ENCODE measurements at regions not wholly inside any gene's neighbourhood (a gene's known extent, or its start where the extent isn't known, plus 50 kb on each side); places are given as distances from the start of the nearest gene placed in this dataset.

DNA sequence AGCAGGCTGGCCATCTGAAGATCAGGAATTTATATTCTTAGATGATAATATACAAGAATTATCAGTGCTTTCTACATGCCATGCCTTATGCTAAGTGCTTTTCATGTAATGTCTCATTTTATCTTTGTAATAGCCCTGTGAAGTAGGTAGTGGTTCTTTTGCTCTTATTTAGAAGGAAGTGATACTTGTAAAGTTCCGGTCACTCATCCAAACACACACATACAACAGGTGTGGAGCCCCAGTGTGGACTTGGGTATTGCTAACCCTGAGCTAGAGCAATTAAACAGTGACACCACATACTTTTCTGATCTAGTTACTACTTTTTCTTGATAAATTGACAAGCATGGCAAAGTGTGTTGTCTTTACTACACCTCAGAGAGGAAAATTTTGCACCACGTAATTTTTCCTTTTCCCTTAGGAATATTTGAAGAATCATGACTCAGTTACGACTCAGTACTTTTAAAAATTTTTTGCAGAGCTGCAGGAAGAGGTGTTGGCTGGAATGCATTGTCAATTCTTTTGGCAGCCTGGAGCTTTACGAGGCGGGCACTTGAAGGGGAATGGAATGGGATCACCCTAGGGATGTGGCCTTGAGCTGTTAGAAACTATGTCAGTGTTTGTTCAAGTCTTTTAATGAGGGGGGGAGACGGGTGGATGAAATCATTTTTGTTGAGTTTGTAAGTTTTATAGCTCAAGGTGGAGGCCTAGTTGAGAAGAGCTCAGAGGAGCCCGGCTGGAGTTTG lies 212.5 kb upstream of the CELF2 start (continued):
- TF ChIP-seq RAD21 (conservative IDR thresholded peaks at IDR 0.05 in 1 of 2, IDR thresholded peaks at IDR 0.05 in 1 of 2) = no peak
- TF ChIP-seq TP53 (CRISPR knock-in tag; IDR thresholded peaks at IDR 0.05) = no peak

DNA sequence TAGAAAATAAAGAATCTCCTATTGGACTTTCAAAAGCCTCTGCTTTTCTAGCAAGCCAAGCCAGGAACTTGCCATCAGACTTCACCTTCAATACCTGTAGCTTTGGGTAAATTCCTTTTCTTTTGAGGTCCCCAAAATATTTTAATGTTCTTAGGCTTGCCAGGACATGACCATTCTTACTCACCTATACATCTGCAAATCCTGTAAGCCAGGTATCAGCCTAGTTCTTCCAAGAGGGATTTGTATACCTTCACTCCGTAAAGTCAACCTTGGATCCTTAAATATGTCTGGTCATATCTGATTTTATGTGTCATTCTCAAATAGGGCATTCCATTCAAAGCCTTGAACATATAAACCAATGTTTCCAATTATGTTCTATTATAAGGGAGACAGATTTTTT lies 210.6 kb upstream of the CELF2 start:
- no peak overlapping the region for H3K4me3 ChIP-seq
- no peak overlapping the region for H3K4me2 ChIP-seq
- WGBS (ENCODE audit: missing lambda C conversion rate) = 32% methylated on average over 1 of the region's 1 CpG
- H3K9me3 ChIP-seq = no peaks in the 10 kb centered on the region
- no peaks in the 10 kb centered on the region for H3K4me1 ChIP-seq
- FAIRE-seq = no peak
- ATAC-seq = no peak
- H3K27ac ChIP-seq = no peak overlapping the region
- CTCF ChIA-PET = interaction anchor here (1.3 kb wide), 1 partner anchor 38 kb away, joined by 5 read pairs; no protein-coding TSS in a partner anchor
- no peak for TF ChIP-seq ESRRA (IDR thresholded peaks at IDR 0.05; ENCODE audit: borderline replicate concordance, low read length)
- TF ChIP-seq NFE2L2 (conservative IDR thresholded peaks at IDR 0.05; ENCODE audit: low read length) = no peak
- TF ChIP-seq ATOH8 (CRISPR knock-in tag; IDR thresholded peaks at IDR 0.05; ENCODE audit: low read depth) = no peak
- TF ChIP-seq PHF8 (IDR thresholded peaks at IDR 0.05; ENCODE audit: borderline replicate concordance, low read depth) = no peak
- TF ChIP-seq HOXB5 (CRISPR knock-in tag; IDR thresholded peaks at IDR 0.05) = no peak
- no peak for TF ChIP-seq CHD4 (IDR thresholded peaks at IDR 0.05; ENCODE audit: borderline replicate concordance)
- TF ChIP-seq MYC (IDR thresholded peaks at IDR 0.05; ENCODE audit: borderline replicate concordance, low read length) = no peak
- no peak for TF ChIP-seq JUN (IDR thresholded peaks at IDR 0.05)
- POLR2A ChIA-PET = no interaction called here
- no peak for DNase-seq (ENCODE audit: low read depth in 1 of 2, low spot score in 1 of 2)

DNA sequence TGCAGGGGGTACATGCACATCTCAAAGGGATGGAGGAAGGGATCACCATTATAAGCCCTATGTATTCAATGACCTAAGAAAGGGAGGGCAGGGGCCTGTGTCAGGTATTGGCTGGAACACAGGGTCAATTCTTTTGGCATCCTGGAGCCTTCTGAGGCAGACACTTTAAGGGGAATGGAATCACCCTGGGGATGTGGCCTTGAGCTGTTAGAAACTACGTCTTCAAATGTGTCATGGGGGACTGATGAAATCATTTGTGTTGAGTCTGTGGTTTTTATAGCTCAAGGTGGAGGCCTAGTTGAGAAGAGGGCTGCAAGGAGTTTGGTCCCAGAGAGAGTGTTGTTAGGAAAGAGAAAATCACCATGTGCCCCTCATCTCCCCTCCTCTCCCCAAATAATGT lies 206.1 kb upstream of the CELF2 start:
- no peak for FAIRE-seq
- no peaks in the 10 kb centered on the region; the same call in 2 of the 3 replicates for H3K9me3 ChIP-seq
- 21% methylated on average over 1 of the region's 1 CpG for WGBS (ENCODE audit: missing lambda C conversion rate)
- H3K4me1 ChIP-seq = no peaks in the 10 kb centered on the region
- no peak overlapping the region for H3K4me3 ChIP-seq
- no peak overlapping the region for H3K27ac ChIP-seq
- POLR2A ChIA-PET = no interaction called here
- CTCF ChIA-PET = no interaction called here
- TF ChIP-seq CBX8 (IDR thresholded peaks at IDR 0.05) = no peak
- no peak for DNase-seq (ENCODE audit: low read depth in 1 of 2, low spot score in 1 of 2)
- H3K4me2 ChIP-seq = no peak overlapping the region
- no peak for ATAC-seq

DNA sequence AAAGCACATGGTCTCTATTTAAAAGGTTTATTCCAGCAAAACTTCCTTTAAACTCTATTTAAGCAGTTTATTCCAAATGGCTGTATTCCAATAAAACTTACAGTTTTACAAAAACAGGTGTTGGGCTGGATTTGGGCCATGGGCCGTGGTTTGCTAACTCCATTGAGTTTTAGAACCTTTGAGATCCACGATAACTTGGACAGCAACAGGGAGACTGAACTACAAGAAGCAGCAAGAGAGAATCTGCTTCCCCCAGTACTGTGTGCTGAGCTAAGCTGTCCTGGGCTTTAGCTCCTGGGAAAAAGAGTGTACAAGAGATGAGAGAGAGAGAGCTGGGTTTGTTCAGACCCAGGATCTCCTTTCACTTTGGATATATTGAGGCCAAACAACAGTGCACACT lies 204.0 kb upstream of the CELF2 start:
- ChIA-PET CTCF (no interaction called here), POLR2A (no interaction called here)
- no peak overlapping the region for H3K4me3 ChIP-seq
- no peaks in the 10 kb centered on the region for H3K4me1 ChIP-seq
- H3K27ac ChIP-seq = no peak overlapping the region
- 3% methylated on average over 2 of the region's 2 CpGs for WGBS (ENCODE audit: missing lambda C conversion rate)
- no peak overlapping the region for H3K4me2 ChIP-seq
- ATAC-seq (no peak), FAIRE-seq (no peak), DNase-seq (ENCODE audit: low read depth in 1 of 2, low spot score in 1 of 2) (no peak)
- no peaks in the 10 kb centered on the region; the same call in 2 of the 3 replicates for H3K9me3 ChIP-seq
- TF ChIP-seq RNF2 (IDR thresholded peaks at IDR 0.05; ENCODE audit: borderline replicate concordance, low read depth) (no peak), ZNF302 (CRISPR knock-in tag; IDR thresholded peaks at IDR 0.05) (no peak), HOXA7 (CRISPR knock-in tag; IDR thresholded peaks at IDR 0.05) (no peak), JUN (IDR thresholded peaks at IDR 0.05) (no peak), EP300 (IDR thresholded peaks at IDR 0.05) (no peak), RARB (CRISPR knock-in tag; IDR thresholded peaks at IDR 0.05) (no peak), CBX8 (IDR thresholded peaks at IDR 0.05) (no peak), ESRRA (IDR thresholded peaks at IDR 0.05; ENCODE audit: borderline replicate concordance, low read length) (no peak), HOXB13 (CRISPR knock-in tag; IDR thresholded peaks at IDR 0.05; ENCODE audit: low read depth) (no peak), PHF8 (IDR thresholded peaks at IDR 0.05; ENCODE audit: borderline replicate concordance, low read depth) (no peak), MYC (IDR thresholded peaks at IDR 0.05; ENCODE audit: borderline replicate concordance, low read length) (no peak), SREBF2 (IDR thresholded peaks at IDR 0.05) (no peak), JUNB (IDR thresholded peaks at IDR 0.05) (no peak), CHD4 (IDR thresholded peaks at IDR 0.05; ENCODE audit: borderline replicate concordance) (no peak), ZFP36 (IDR thresholded peaks at IDR 0.05; ENCODE audit: borderline replicate concordance, partially characterized antibody) (no peak), NFE2L2 (conservative IDR thresholded peaks at IDR 0.05; ENCODE audit: low read length) (no peak)
- TF ChIP-seq, protein P1, sequence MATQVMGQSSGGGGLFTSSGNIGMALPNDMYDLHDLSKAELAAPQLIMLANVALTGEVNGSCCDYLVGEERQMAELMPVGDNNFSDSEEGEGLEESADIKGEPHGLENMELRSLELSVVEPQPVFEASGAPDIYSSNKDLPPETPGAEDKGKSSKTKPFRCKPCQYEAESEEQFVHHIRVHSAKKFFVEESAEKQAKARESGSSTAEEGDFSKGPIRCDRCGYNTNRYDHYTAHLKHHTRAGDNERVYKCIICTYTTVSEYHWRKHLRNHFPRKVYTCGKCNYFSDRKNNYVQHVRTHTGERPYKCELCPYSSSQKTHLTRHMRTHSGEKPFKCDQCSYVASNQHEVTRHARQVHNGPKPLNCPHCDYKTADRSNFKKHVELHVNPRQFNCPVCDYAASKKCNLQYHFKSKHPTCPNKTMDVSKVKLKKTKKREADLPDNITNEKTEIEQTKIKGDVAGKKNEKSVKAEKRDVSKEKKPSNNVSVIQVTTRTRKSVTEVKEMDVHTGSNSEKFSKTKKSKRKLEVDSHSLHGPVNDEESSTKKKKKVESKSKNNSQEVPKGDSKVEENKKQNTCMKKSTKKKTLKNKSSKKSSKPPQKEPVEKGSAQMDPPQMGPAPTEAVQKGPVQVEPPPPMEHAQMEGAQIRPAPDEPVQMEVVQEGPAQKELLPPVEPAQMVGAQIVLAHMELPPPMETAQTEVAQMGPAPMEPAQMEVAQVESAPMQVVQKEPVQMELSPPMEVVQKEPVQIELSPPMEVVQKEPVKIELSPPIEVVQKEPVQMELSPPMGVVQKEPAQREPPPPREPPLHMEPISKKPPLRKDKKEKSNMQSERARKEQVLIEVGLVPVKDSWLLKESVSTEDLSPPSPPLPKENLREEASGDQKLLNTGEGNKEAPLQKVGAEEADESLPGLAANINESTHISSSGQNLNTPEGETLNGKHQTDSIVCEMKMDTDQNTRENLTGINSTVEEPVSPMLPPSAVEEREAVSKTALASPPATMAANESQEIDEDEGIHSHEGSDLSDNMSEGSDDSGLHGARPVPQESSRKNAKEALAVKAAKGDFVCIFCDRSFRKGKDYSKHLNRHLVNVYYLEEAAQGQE (IDR thresholded peaks at IDR 0.05) = no peak
- TF ChIP-seq, protein P2, sequence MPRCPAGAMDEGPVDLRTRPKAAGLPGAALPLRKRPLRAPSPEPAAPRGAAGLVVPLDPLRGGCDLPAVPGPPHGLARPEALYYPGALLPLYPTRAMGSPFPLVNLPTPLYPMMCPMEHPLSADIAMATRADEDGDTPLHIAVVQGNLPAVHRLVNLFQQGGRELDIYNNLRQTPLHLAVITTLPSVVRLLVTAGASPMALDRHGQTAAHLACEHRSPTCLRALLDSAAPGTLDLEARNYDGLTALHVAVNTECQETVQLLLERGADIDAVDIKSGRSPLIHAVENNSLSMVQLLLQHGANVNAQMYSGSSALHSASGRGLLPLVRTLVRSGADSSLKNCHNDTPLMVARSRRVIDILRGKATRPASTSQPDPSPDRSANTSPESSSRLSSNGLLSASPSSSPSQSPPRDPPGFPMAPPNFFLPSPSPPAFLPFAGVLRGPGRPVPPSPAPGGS (IDR thresholded peaks at IDR 0.05) = no peak
